ENCODE measurements at regions not wholly inside any gene's neighbourhood (a gene's known extent, or its start where the extent isn't known, plus 50 kb on each side); places are given as distances from the start of the nearest gene placed in this dataset.

GRCh38 chr13:72556945-72557344 lies 170.5 kb downstream of the MZT1 start (continued):
- TF ChIP-seq ATF3 (IDR thresholded peaks at IDR 0.05; ENCODE audit: borderline replicate concordance, extremely low read depth, low read depth, low read length) (no peak), MTA2 (IDR thresholded peaks at IDR 0.05; ENCODE audit: low read depth) (no peak)
- TF ChIP-seq, protein P1, sequence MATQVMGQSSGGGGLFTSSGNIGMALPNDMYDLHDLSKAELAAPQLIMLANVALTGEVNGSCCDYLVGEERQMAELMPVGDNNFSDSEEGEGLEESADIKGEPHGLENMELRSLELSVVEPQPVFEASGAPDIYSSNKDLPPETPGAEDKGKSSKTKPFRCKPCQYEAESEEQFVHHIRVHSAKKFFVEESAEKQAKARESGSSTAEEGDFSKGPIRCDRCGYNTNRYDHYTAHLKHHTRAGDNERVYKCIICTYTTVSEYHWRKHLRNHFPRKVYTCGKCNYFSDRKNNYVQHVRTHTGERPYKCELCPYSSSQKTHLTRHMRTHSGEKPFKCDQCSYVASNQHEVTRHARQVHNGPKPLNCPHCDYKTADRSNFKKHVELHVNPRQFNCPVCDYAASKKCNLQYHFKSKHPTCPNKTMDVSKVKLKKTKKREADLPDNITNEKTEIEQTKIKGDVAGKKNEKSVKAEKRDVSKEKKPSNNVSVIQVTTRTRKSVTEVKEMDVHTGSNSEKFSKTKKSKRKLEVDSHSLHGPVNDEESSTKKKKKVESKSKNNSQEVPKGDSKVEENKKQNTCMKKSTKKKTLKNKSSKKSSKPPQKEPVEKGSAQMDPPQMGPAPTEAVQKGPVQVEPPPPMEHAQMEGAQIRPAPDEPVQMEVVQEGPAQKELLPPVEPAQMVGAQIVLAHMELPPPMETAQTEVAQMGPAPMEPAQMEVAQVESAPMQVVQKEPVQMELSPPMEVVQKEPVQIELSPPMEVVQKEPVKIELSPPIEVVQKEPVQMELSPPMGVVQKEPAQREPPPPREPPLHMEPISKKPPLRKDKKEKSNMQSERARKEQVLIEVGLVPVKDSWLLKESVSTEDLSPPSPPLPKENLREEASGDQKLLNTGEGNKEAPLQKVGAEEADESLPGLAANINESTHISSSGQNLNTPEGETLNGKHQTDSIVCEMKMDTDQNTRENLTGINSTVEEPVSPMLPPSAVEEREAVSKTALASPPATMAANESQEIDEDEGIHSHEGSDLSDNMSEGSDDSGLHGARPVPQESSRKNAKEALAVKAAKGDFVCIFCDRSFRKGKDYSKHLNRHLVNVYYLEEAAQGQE (IDR thresholded peaks at IDR 0.05; ENCODE audit: low read depth, low read length) = no peak

GRCh38 chr13:72555601-72556000 lies 171.8 kb downstream of the MZT1 start:
- CTCF ChIA-PET = no interaction called here
- SMC1A ChIA-PET (ENCODE audit: uncharacterized antibody, unreplicated experiment) = no interaction called here
- Histone ChIP-seq H3K4me2 (ENCODE audit: control insufficient read depth, insufficient read depth) (no peak overlapping the region), H3K36me3 (ENCODE audit: control insufficient read depth in 2 of 2, insufficient read depth in 2 of 2, low read length in 1 of 2) (no peaks in the 10 kb centered on the region), H3K9me3 (replicated peaks; ENCODE audit: control insufficient read depth, insufficient read depth, low read length) (no peaks in the 10 kb centered on the region), H3K27ac (ENCODE audit: control insufficient read depth, insufficient read depth) (no peak overlapping the region), H3K79me2 (ENCODE audit: control insufficient read depth, insufficient read depth, low read length) (no peaks in the 10 kb centered on the region), H3K9ac (ENCODE audit: control insufficient read depth, insufficient read depth, low read length) (no peak overlapping the region), H3K4me1 (ENCODE audit: control insufficient read depth, insufficient read depth, low read length) (no peaks in the 10 kb centered on the region), H3K4me3 (no peak overlapping the region), H2AFZ (ENCODE audit: control insufficient read depth, low read depth, low read length) (no peak overlapping the region), H3K27me3 (replicated peaks in 1 of 2; ENCODE audit: control insufficient read depth in 2 of 2, insufficient read depth in 2 of 2, low read length in 1 of 2) (no peaks in the 10 kb centered on the region), H4K20me1 (ENCODE audit: control insufficient read depth, insufficient read depth) (no peaks in the 10 kb centered on the region)
- TF ChIP-seq EP300 (IDR thresholded peaks at IDR 0.05; ENCODE audit: borderline replicate concordance in 1 of 2, control insufficient read depth in 1 of 2, low read depth in 2 of 2, low read length in 2 of 2) (no peak), USF1 (IDR thresholded peaks at IDR 0.05; ENCODE audit: borderline replicate concordance, extremely low read length, insufficient read depth, low read depth, low read length) (no peak), ZZZ3 (IDR thresholded peaks at IDR 0.05; ENCODE audit: control insufficient read depth, insufficient read length, low read depth) (no peak), ESRRA (IDR thresholded peaks at IDR 0.05; ENCODE audit: low read length) (no peak), CEBPB (IDR thresholded peaks at IDR 0.05; ENCODE audit: borderline replicate concordance in 1 of 2, low read depth in 2 of 2, low read length in 2 of 2) (peak in 1 of 2 experiments; percentile 13; a peak in 1 of 4 replicates), ZBED1 (IDR thresholded peaks at IDR 0.05; ENCODE audit: borderline replicate concordance) (no peak), TCF12 (IDR thresholded peaks at IDR 0.05; ENCODE audit: low read depth, low read length) (no peak)
- no TSS peak for BruUV-seq (replicated peaks)
- in situ Hi-C loops (cut with MboI) (no loop called here), intact Hi-C loops (cut with micrococcal nuclease; ENCODE audit: unreplicated experiment) (no loop called here)
- ATAC-seq = no peak
- FAIRE-seq = no peak
- no peak for DNase-seq (ENCODE audit: low read depth, low spot score)
- POLR2A ChIA-PET = no interaction called here
- 69% methylated on average over 3 of the region's 3 CpGs for WGBS (ENCODE audit: insufficient coverage, insufficient replicate concordance, low lambda C conversion rate, missing lambda C conversion rate)
- RAD21 ChIA-PET (ENCODE audit: unreplicated experiment) = interaction anchor here (1.0 kb wide), 1 partner anchor 15 kb away, joined by 4 read pairs; no protein-coding TSS in a partner anchor
